Pancreas (tissue), 10 donors: ENCODE measurements at regions not wholly inside any gene's neighbourhood (a gene's known extent, or its start where the extent isn't known, plus 50 kb on each side); places are given as distances from the start of the nearest gene placed in this dataset.
A peak's percentile ranks its signal among the peaks of the same experiment; 100 is the strongest.

ENCODE experiments used
- ATAC-seq, 4 donors: fragments of 200-7000 bp; cut with Tn5 transposase; one replicate each; pipeline versions ENCODE4 v1.8.0 to v1.9.1; 2020; ENCODE audit warnings: mild to moderate bottlenecking in 4 of 4, moderate library complexity in 4 of 4
- DNase-seq, 6 donors: peaks; one replicate each; pipeline ENCODE4 v3.0.0-alpha.2; 2020
- FAIRE-seq: peaks from 2 replicates; lab custom pipeline; 2012; peaks lifted over from hg19 to GRCh38; lab: Jason Lieb, UNC
- H3K27ac ChIP-seq, 4 donors: fragments of 200-600 bp; sonication (generic); 1 replicate in 3 of 4; 2 replicates in 1 of 4; pipeline versions ENCODE4 v1.5.0 to v1.8.0; 2020
- H3K27me3 ChIP-seq, 4 donors: fragments of 200-600 bp; one replicate each; pipeline ENCODE4 v1.8.0; 2021
- H3K36me3 ChIP-seq, 3 donors: fragments of 200-600 bp; sonication (generic) in 1 of 3; one replicate each; pipeline versions ENCODE4 v1.5.0 to v1.8.0; 2020 to 2021
- H3K4me1 ChIP-seq, 3 donors: fragments of 200-600 bp; one replicate each; pipeline ENCODE4 v1.8.0; 2021
- H3K4me3 ChIP-seq, 4 donors: fragments of 200-600 bp; sonication (generic) in 2 of 4; one replicate each; pipeline versions ENCODE4 v1.5.0 to v1.8.0; 2020 to 2021
- H3K9me3 ChIP-seq, 4 donors: fragments of 200-600 bp; one replicate each; pipeline ENCODE4 v1.8.0; 2021
- CTCF ChIP-seq, 4 donors: fragments of 200-600 bp; sonication (generic) in 3 of 4; IDR thresholded peaks; one replicate each; pipeline versions ENCODE4 v1.5.0 to v1.8.0; 2021; ENCODE audit warnings: antibody characterized with exemption in 4 of 4
- WGBS, 2 donors: extraction: QIAGEN DNeasy Blood & Tissue Kit; methylation state at CpG; one replicate each; pipeline ENCODE4 v1.1.7; 2013; 5-methylcytosine and 5-hydroxymethylcytosine counted together
- intact Hi-C, 3 donors: fragments of 100-400 bp; cut with DNase I; formaldehyde crosslinking; loops; one replicate each; pipeline versions ENCODE4 v1.11.1 to v1.14.2; 2022
- donor health status: healthy with polysubstance abuse.
- donor health status: DM: no; HTN: no; CAD: no; lungs with moderate emphysema.
- donor health status: DM: no; HTN: no; CAD: no.
- donor health status: control.
- donor health status: control.
- donor health status: Bipolar disorder and iron deficiency.
- donor health status: DM: yes; HTN: yes; CAD: no.
- donor health status: DM: no; HTN: no; CAD: no.
- donor health status: DM: no; HTN: no; CAD: no.
- donor health status: DM: yes; HTN: yes; CAD: no.

GRCh38 chr3:159875116-159875515, 113.5 kb upstream of the IL12A start:
- H3K36me3 ChIP-seq, result no peaks in the 10 kb centered on the region
- FAIRE-seq (no peak), DNase-seq (no peak), ATAC-seq (no peak)
- intact Hi-C loops, result no loop called here
- H3K4me3 ChIP-seq, result no peak overlapping the region
- H3K27ac ChIP-seq, result no peak overlapping the region
- TF ChIP-seq CTCF (IDR thresholded peaks at IDR 0.05), result no peak
- no peaks in the 10 kb centered on the region for H3K4me1 ChIP-seq
- no peaks in the 10 kb centered on the region for H3K27me3 ChIP-seq
- H3K9me3 ChIP-seq, result no peaks in the 10 kb centered on the region

DNA sequence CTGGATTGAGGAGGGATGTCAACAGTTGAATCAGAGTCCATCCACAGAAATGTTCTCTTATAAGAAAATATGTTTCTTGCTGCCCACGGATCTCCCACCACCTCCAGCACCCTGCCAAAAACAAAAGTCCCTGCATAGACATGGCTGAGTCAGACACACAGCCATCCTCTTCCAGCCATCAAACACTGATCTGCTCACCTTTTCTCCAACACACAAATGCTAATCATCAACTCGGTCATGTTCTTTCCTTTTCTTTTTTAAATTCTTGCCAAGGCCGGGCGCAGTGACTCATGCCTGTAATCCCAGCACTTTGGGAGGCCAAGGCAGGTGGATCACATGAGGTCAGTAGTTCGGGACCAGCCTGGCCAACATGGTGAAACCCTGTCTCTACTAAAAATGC, 110.7 kb upstream of the IL12A start:
- no peak for TF ChIP-seq CTCF (IDR thresholded peaks at IDR 0.05)
- whole genome bisulfite sequencing, 2 donors, result 73 to 80% methylated on average over 5 of the region's 5 CpGs
- H3K9me3 ChIP-seq, result no peaks in the 10 kb centered on the region
- H3K4me1 ChIP-seq, result no peaks in the 10 kb centered on the region
- DNase-seq, result no peak
- H3K27ac ChIP-seq, result no peak overlapping the region
- no peak for FAIRE-seq
- ATAC-seq, result no peak
- intact Hi-C loops, result no loop called here
- no peak overlapping the region for H3K4me3 ChIP-seq
- H3K27me3 ChIP-seq, result no peaks in the 10 kb centered on the region
- no peaks in the 10 kb centered on the region for H3K36me3 ChIP-seq

GRCh38 chr3:159879146-159879545, 109.5 kb upstream of the IL12A start:
- WGBS, 2 donors, result 52 to 70% methylated on average over 2 of the region's 2 CpGs
- peak; percentile 26 for FAIRE-seq
- intact Hi-C loops, result no loop called here

GRCh38 chr3:159879598-159879997, 109.0 kb upstream of the IL12A start:
- ATAC-seq (no peak), FAIRE-seq (no peak), DNase-seq (no peak)
- H3K4me3 ChIP-seq, result no peak overlapping the region
- no peaks in the 10 kb centered on the region for H3K4me1 ChIP-seq
- no peaks in the 10 kb centered on the region for H3K36me3 ChIP-seq
- 56 to 73% methylated on average over 6 of the region's 6 CpGs for WGBS, 2 donors
- no peak overlapping the region for H3K27ac ChIP-seq
- intact Hi-C loops, result no loop called here
- H3K9me3 ChIP-seq, result no peaks in the 10 kb centered on the region
- no peaks in the 10 kb centered on the region for H3K27me3 ChIP-seq
- no peak for TF ChIP-seq CTCF (IDR thresholded peaks at IDR 0.05)

More at GRCh38 chr3:159879146-159879545, 109.5 kb upstream of the IL12A start:
- no peak for TF ChIP-seq CTCF (IDR thresholded peaks at IDR 0.05)
- no peaks in the 10 kb centered on the region for H3K36me3 ChIP-seq
- ATAC-seq (no peak), DNase-seq (no peak)
- no peak overlapping the region for H3K27ac ChIP-seq
- no peaks in the 10 kb centered on the region for H3K4me1 ChIP-seq
- no peak overlapping the region for H3K4me3 ChIP-seq
- no peaks in the 10 kb centered on the region for H3K27me3 ChIP-seq
- H3K9me3 ChIP-seq, result no peaks in the 10 kb centered on the region

DNA sequence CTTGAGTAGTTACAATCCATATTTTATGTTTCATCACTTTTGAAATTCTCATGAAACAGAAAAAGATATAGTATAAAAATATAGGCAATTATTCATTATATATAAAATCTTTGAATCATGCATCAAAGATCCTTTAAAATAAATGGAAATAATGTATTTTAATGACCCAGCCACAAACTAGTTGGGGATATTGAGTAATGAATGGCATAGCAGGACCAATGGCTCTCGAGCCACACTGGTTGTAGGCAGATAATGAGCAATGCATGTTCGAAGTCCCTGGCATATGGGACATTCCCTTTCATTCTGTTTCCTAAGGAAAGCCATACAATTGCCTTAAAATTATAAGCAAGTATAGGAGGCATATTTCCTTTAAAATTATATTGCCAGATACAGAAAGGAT, 107.4 kb upstream of the IL12A start:
- ATAC-seq, result no peak
- no peak overlapping the region for H3K27ac ChIP-seq
- TF ChIP-seq CTCF (IDR thresholded peaks at IDR 0.05), result no peak
- DNase-seq, result no peak
- no peak for FAIRE-seq
- H3K36me3 ChIP-seq, result no peaks in the 10 kb centered on the region
- H3K27me3 ChIP-seq, result no peaks in the 10 kb centered on the region
- H3K4me1 ChIP-seq, result no peaks in the 10 kb centered on the region
- H3K4me3 ChIP-seq, result no peak overlapping the region
- no peaks in the 10 kb centered on the region for H3K9me3 ChIP-seq
- 65 to 67% methylated on average over 2 of the region's 2 CpGs for WGBS, 2 donors
- intact Hi-C loops, result no loop called here
